NCI-H82 treated with DMSO at 0.1 percent for 48 hours (cell line): ENCODE measurements at regions not wholly inside any gene's neighbourhood (a gene's known extent, or its start where the extent isn't known, plus 50 kb on each side); places are given as distances from the start of the nearest gene placed in this dataset.

Experiments used
- DNase-seq: peaks from one replicate; lab custom pipeline; 2025; ENCODE audit not compliant: unreplicated experiment; lab: John Stamatoyannopoulos, UW

GRCh38 chr5:175388531-175388930 lies 55.5 kb downstream of the DRD1 start:
- no peak for DNase-seq

GRCh38 chr5:175387144-175387543 lies 56.8 kb downstream of the DRD1 start:
- DNase-seq = no peak

DNA sequence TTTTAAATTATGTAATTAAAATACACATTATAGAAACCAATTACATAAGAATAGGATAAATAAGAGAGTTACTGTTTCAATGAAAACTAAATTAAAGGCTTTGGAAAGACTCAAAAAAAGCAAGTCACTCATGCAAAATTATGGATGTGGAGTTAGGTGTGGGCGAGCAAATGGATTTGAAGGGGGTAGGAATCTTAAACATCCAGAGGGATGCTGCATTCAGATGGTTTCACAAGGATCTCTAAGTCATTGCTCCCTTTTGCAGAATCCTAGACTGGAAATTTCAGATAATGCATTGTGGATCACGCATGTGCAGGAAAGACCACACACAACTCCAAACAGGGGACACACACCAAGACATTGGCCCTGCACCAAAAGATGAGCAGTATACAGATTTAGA lies 57.5 kb downstream of the DRD1 start:
- DNase-seq = no peak

- DNase-seq = no peak
Observed at GRCh38 chr5:175385691-175386362, 58.2 kb downstream of the DRD1 start.

DNA sequence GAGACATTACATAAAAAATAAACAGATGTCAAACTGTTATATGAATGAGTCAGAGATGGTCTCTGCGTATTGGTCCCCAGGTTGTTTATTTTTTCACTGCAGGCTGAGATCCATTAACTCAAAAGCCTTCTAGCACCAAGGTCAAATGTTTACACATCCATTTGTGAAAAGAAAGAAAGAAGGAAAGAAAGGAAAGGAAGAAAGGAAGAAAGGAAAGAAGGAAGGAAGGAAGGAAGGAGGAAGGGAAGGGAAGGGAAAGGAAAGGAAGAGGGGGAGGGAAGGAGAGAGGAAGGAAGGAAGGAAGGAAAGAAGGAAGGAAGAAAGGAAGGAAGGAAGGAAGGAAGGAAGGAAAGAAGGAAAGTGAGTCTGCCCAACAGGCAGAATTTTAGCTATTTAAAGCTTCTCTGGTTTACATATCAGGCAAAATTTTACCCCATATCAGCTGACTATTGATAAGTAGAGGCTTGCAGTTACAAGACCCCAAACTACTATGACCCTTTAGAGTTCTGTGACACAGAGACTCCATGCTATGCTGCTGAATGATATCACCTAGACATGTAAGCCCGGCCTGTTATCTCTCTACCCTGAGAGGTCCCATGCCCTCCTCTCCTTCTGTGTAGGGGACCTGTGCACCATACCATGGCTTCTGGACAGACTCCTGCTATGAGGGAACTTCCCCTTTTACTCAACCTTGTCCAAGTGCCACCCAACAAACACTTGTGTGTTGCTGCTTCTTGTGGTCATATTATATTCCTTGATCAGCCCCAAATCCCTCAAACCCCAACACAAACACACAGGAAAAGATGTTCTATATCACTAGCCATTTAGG lies 59.0 kb downstream of the DRD1 start:
- DNase-seq = no peak

DNA sequence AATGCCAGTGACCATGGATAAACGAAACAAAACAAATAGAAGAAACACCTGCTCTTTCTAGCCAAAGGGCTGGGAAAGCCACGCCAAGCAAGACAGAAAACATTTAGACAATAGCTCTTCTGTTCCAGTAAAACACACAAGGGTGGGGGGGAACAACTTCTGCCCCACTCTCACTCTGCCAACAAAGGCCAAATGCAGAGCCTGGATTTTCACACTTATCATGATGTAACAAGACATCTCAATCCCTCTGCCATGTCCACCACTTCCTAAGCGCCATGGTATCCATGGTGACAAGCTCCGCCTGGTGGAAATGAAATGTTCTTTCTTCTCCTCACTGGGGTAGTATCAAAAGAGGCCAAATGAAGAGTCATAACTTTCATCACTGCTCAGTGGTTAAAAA lies 60.6 kb downstream of the DRD1 start:
- DNase-seq = no peak

GRCh38 chr5:175382171-175382570 lies 61.8 kb downstream of the DRD1 start:
- no peak for DNase-seq

DNA sequence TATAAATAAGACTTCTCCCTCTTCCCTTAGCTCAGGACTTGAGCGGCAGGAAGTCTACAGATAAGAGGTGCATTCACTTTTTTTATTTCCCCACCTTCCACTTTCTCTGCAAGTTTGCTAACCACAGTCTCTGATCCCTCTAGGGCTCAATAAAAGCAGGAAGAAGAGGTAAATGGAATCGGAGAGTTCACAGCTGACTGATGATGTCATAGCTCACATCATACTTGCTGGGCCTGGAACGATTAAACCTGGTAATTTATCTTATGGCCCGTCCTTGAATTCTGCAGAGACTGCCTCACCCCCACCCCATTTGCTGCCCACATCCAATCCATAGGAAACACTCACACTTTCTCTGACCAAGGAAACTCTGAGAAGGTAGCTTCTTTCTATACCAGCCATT lies 62.9 kb downstream of the DRD1 start:
- DNase-seq = no peak

- DNase-seq = no peak
Observed at GRCh38 chr5:175380701-175381100, 63.3 kb downstream of the DRD1 start.

- DNase-seq = no peak
Observed at GRCh38 chr5:175379867-175380266, 64.1 kb downstream of the DRD1 start.

GRCh38 chr5:175378444-175379028 lies 65.4 kb downstream of the DRD1 start:
- no peak for DNase-seq

- DNase-seq = no peak
Observed at GRCh38 chr5:175377816-175378215, 66.2 kb downstream of the DRD1 start.

- no peak for DNase-seq
Observed at GRCh38 chr5:175374166-175374875, 69.7 kb downstream of the DRD1 start.

GRCh38 chr5:175365866-175366265 lies 78.1 kb downstream of the DRD1 start:
- no peak for DNase-seq

DNA sequence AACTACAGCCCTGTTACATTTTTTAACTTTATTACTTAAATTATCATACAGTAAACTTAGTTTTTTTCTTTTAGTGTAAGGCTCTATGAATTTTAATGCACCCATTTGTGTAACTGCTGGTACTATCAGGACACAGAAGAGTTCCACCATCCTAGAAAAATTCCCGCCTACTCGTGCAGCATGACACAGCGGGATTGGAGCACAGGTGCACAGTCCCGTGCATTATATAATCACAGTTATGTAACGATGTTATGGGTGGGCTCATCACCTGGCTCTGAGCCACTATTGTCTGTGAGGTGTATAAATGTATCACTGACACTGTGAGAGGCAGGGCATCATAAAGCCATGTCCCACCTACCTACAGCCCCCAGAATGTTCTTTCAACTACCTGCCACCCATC lies 80.7 kb downstream of the DRD1 start:
- no peak for DNase-seq

DNA sequence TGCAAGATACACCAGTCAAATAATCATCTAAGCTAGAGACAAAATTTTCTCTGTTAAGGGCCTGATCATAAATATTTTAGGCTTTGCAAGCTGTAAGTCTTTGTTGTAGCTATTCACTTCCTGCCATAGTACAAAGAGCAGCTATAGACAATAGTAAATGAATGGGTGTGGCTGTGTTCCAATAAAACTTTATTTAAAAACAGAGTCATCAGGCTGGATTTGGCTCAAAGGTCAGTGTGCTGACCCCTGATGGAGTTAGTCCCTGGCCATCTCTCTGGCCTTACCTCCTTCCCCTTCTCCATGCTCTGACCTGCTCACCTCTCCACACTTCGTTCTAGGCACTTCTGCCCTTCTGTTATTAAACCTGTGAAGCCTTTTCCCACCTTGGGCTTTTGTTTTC lies 86.0 kb downstream of the DRD1 start:
- DNase-seq = no peak

GRCh38 chr5:175356428-175356827 lies 87.6 kb downstream of the DRD1 start:
- DNase-seq = no peak

- DNase-seq = no peak
Observed at GRCh38 chr5:175354964-175355363, 89.0 kb downstream of the DRD1 start.

DNA sequence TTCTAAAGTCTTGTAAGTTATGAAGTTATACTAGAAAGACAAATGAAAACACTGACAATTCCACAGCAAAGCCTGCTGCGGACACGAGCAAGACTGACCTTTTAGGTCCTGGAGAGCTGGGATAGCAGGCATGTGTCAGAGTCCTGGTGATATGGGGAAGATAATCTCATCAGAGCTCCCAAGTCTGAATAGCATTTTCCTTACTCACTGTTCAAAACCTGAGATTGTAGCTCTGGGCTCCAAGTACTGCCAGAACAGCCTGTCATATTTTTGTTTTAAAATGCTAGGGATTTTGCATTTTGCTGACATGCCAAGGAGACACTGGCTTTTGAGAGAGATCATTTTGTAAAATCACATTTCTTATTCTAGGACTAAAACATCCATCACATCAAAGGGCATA lies 90.1 kb downstream of the DRD1 start:
- DNase-seq = no peak

GRCh38 chr5:175351897-175352590 lies 91.9 kb downstream of the DRD1 start:
- DNase-seq = no peak

- DNase-seq = no peak
Observed at GRCh38 chr5:175351126-175351525, 92.9 kb downstream of the DRD1 start.
